ENCODE measurements at regions not wholly inside any gene's neighbourhood (a gene's known extent, or its start where the extent isn't known, plus 50 kb on each side); places are given as distances from the start of the nearest gene placed in this dataset.

- TF ChIP-seq CTCF (IDR thresholded peaks at IDR 0.05; ENCODE audit: low read length), result no peak
- no peak for TF ChIP-seq EZH2 (IDR thresholded peaks at IDR 0.05; ENCODE audit: borderline replicate concordance, low read length)
Observed at GRCh38 chr5:8598356-8598755, 729.4 kb downstream of the MTRR start.

Data from OCI-LY1 (cell line).